ENCODE measurements at regions not wholly inside any gene's neighbourhood (a gene's known extent, or its start where the extent isn't known, plus 50 kb on each side); places are given as distances from the start of the nearest gene placed in this dataset.

- Histone ChIP-seq H2BK120ac (ENCODE audit: low read depth, low read length, poor library complexity, severe bottlenecking) (no peak overlapping the region), H2BK5ac (ENCODE audit: insufficient read length, low read length) (no peak overlapping the region), H3K4me1 (ENCODE audit: insufficient read depth, low read length) (no peaks in the 10 kb centered on the region), H3K27me3 (ENCODE audit: insufficient read depth, low read length) (no peaks in the 10 kb centered on the region), H3K9ac (ENCODE audit: extremely low read depth, insufficient read length, low read length) (no peak overlapping the region), H4K20me1 (ENCODE audit: control insufficient read depth, insufficient read depth, insufficient read length) (no peaks in the 10 kb centered on the region), H3K4ac (ENCODE audit: low read depth, low read length) (no peak overlapping the region), H3K14ac (ENCODE audit: insufficient read depth, low read length) (no peak overlapping the region), H3K18ac (ENCODE audit: insufficient read length, low read depth, low read length) (no peak overlapping the region), H4K8ac (replicated peaks; ENCODE audit: insufficient read length, low read depth, low read length) (no peak overlapping the region), H3K56ac (ENCODE audit: insufficient read length, low read depth, low read length) (no peak overlapping the region), H3T11ph (ENCODE audit: low read length) (no peak overlapping the region), H2AFZ (ENCODE audit: low read length) (no peak overlapping the region), H3K79me1 (ENCODE audit: insufficient read depth, low read depth, low read length, poor library complexity, severe bottlenecking) (no peaks in the 10 kb centered on the region), H2BK12ac (ENCODE audit: insufficient read length, low read depth, low read length) (no peak overlapping the region), H3K4me2 (ENCODE audit: insufficient read depth, insufficient read length, low read length) (no peak overlapping the region), H3K23me2 (ENCODE audit: insufficient read length, low read depth, low read length, poor library complexity, severe bottlenecking) (no peaks in the 10 kb centered on the region), H4K91ac (ENCODE audit: insufficient read length, low read depth, low read length) (no peak overlapping the region), H2AK5ac (ENCODE audit: insufficient read length, low read length) (no peak overlapping the region), H2BK20ac (ENCODE audit: low read depth, low read length, poor library complexity, severe bottlenecking) (no peak overlapping the region), H3K9me3 (ENCODE audit: control insufficient read depth, low read depth, low read length) (no peaks in the 10 kb centered on the region), H4K5ac (ENCODE audit: insufficient read length, low read depth, low read length) (no peak overlapping the region), H3K27ac (ENCODE audit: insufficient read length, low read depth, low read length) (no peak overlapping the region), H2BK15ac (ENCODE audit: low read depth, low read length) (no peak overlapping the region), H3K79me2 (ENCODE audit: insufficient read depth, low read length) (no peaks in the 10 kb centered on the region), H3K23ac (ENCODE audit: insufficient read length, low read depth, low read length) (no peak overlapping the region)
- no peak for DNase-seq
- H3K9me3 Mint-ChIP-seq = 0 out of 5 replicates have a peak, but pooled peaks cover 0 to 1% of the 10 kb centered on the region in 2 experiments
- H3K4me1 Mint-ChIP-seq = peaks cover 35 to 38% of the 10 kb centered on the region in 2 experiments
- no peak overlapping the region for H3K4me3 Mint-ChIP-seq
- WGBS (ENCODE audit: extremely low coverage, insufficient read length, low lambda C conversion rate) = no CpG with 5 or more reads among the region's 7 CpGs
- TF ChIP-seq CTCF (conservative IDR thresholded peaks at IDR 0.05) = no peak
- H3K27me3 Mint-ChIP-seq (ENCODE audit: low read depth) = peaks cover 4% of the 10 kb centered on the region; the same call in 1 of the 2 replicates
- no peak overlapping the region; a peak in 1 of 7 replicates for H3K27ac Mint-ChIP-seq
- no peaks in the 10 kb centered on the region; a peak in 4 of 7 replicates for H3K36me3 Mint-ChIP-seq (ENCODE audit: insufficient read depth in 1 of 3, low read depth in 3 of 3)
Observed at GRCh38 chr20:58056921-58057686, 171.3 kb downstream of the ANKRD60 start.
